Mesenchymal stem cell (in vitro differentiated cells and primary cell): ENCODE measurements at regions not wholly inside any gene's neighbourhood (a gene's known extent, or its start where the extent isn't known, plus 50 kb on each side); places are given as distances from the start of the nearest gene placed in this dataset.

Experiments
- DNase-seq: peaks from one replicate; pipeline ENCODE4 v3.0.0-alpha.2; 2013
- H2AFZ ChIP-seq: one replicate; pipeline ENCODE4 v1.6.1; 2013; ENCODE audit warnings: low read depth, mild to moderate bottlenecking, control low read depth, inconsistent platforms, low read length, moderate library complexity
- H2AK5ac ChIP-seq: 2 replicates; pipeline ENCODE4 v1.6.1; 2013; ENCODE audit warnings: low read length, moderate library complexity, mild to moderate bottlenecking, inconsistent platforms; ENCODE audit not compliant: severe bottlenecking
- H2BK120ac ChIP-seq: one replicate; pipeline ENCODE4 v1.6.1; 2013; ENCODE audit warnings: low read depth, mild to moderate bottlenecking, inconsistent platforms, low read length, moderate library complexity
- H2BK12ac ChIP-seq, 2 experiments: one replicate each; pipeline ENCODE4 v1.6.1; 2013; ENCODE audit warnings: inconsistent platforms in 2 of 2, low read length in 2 of 2, mild to moderate bottlenecking in 2 of 2, moderate library complexity in 2 of 2, control low read depth in 1 of 2
- H2BK15ac ChIP-seq: one replicate; pipeline ENCODE4 v1.6.1; 2013; ENCODE audit warnings: mild to moderate bottlenecking, low read depth, inconsistent platforms; ENCODE audit not compliant: poor library complexity, severe bottlenecking
- H2BK5ac ChIP-seq: 2 replicates; pipeline ENCODE4 v1.6.1; 2013; ENCODE audit warnings: low read depth, mild to moderate bottlenecking, low read length, control low read depth, inconsistent platforms; ENCODE audit not compliant: poor library complexity, severe bottlenecking
- H3K14ac ChIP-seq, 2 experiments: one replicate each; pipeline ENCODE4 v1.6.1; 2013; ENCODE audit warnings: inconsistent platforms in 2 of 2, low read length in 2 of 2, control low read depth in 1 of 2, mild to moderate bottlenecking in 1 of 2, moderate library complexity in 1 of 2
- H3K18ac ChIP-seq, 2 experiments: one replicate each; pipeline ENCODE4 v1.6.1; 2013; ENCODE audit warnings: inconsistent platforms in 2 of 2, low read length in 2 of 2, control low read depth in 1 of 2, low read depth in 1 of 2, mild to moderate bottlenecking in 1 of 2
- H3K23ac ChIP-seq, 2 experiments: one replicate each; pipeline ENCODE4 v1.6.1; 2013; ENCODE audit warnings: inconsistent platforms in 2 of 2, low read length in 2 of 2, mild to moderate bottlenecking in 2 of 2, moderate library complexity in 2 of 2, control low read depth in 1 of 2
- H3K27ac ChIP-seq: 2 replicates; pipeline ENCODE4 v1.5.1; 2013; ENCODE audit warnings: mild to moderate bottlenecking, moderate library complexity, low read length, control low read depth, inconsistent platforms; ENCODE audit not compliant: poor library complexity, severe bottlenecking
- H3K27me3 ChIP-seq, 2 experiments: 2 replicates each; pipeline versions ENCODE4 v1.6.1 to v1.7.0; 2013; ENCODE audit warnings: low read length in 2 of 2, mild to moderate bottlenecking in 2 of 2, moderate library complexity in 2 of 2, control low read depth in 1 of 2, inconsistent platforms in 1 of 2; ENCODE audit not compliant: control insufficient read depth in 1 of 2, insufficient read depth in 1 of 2
- H3K36me3 ChIP-seq, 2 experiments: 2 replicates each; pipeline versions ENCODE4 v1.6.1 to v1.7.0; 2013; ENCODE audit warnings: low read length in 2 of 2, control low read depth in 1 of 2, inconsistent platforms in 1 of 2, low read depth in 1 of 2, mild to moderate bottlenecking in 1 of 2; ENCODE audit not compliant: insufficient read depth in 2 of 2, control insufficient read depth in 1 of 2
- H3K4ac ChIP-seq, 2 experiments: one replicate each; pipeline ENCODE4 v1.6.1; 2013; ENCODE audit warnings: inconsistent platforms in 2 of 2, low read length in 2 of 2, mild to moderate bottlenecking in 2 of 2, moderate library complexity in 2 of 2, control low read depth in 1 of 2, low read depth in 1 of 2
- H3K4me1 ChIP-seq: 2 replicates; pipeline ENCODE4 v1.6.1; 2013; ENCODE audit warnings: low read depth, low read length, control low read depth; ENCODE audit not compliant: control insufficient read depth, insufficient read depth
- H3K4me2 ChIP-seq: 2 replicates; pipeline ENCODE4 v1.6.1; 2013; ENCODE audit warnings: low read length, mild to moderate bottlenecking, inconsistent platforms; ENCODE audit not compliant: poor library complexity, severe bottlenecking
- H3K4me3 ChIP-seq, 2 experiments: 2 replicates each; pipeline versions ENCODE4 v1.5.1 to v1.7.0; 2013; ENCODE audit warnings: low read length in 2 of 2, mild to moderate bottlenecking in 2 of 2, control low read depth in 1 of 2, low read depth in 1 of 2; ENCODE audit not compliant: insufficient read depth in 1 of 2
- H3K79me1 ChIP-seq: replicated peaks from 2 replicates; pipeline ENCODE4 v1.6.1; 2013; ENCODE audit warnings: mild to moderate bottlenecking, control low read depth, low read length, inconsistent platforms; ENCODE audit not compliant: poor library complexity, severe bottlenecking
- H3K9ac ChIP-seq: 2 replicates; pipeline ENCODE4 v1.7.0; 2013; ENCODE audit warnings: mild to moderate bottlenecking, low read length, moderate library complexity
- H3K9me3 ChIP-seq: 2 replicates; pipeline ENCODE4 v1.7.0; 2013; ENCODE audit warnings: mild to moderate bottlenecking, low read length; ENCODE audit not compliant: control insufficient read depth
- H4K8ac ChIP-seq: one replicate; pipeline ENCODE4 v1.6.1; 2013; ENCODE audit warnings: inconsistent platforms, mild to moderate bottlenecking, low read length, moderate library complexity
- H4K91ac ChIP-seq: one replicate; pipeline ENCODE4 v1.6.1; 2013; ENCODE audit warnings: mild to moderate bottlenecking, low read length, inconsistent platforms
- WGBS: methylation state at CpG from one replicate; pipeline ENCODE4 v1.1.7; 2013; ENCODE audit warnings: mixed read lengths; 5-methylcytosine and 5-hydroxymethylcytosine counted together

GRCh38 chr3:72100080-72100511 is 315.1 kb upstream of the PROK2 start:
- peak overlapping the region; percentile 80 for H3K4me2 ChIP-seq
- peaks cover 3% of the 10 kb centered on the region for H3K4me1 ChIP-seq
- no peak overlapping the region for H4K8ac ChIP-seq
- 7% methylated on average over 15 of the region's 17 CpGs for WGBS
- peak overlapping the region; percentile 21 to 32 for H2BK12ac ChIP-seq
- no peaks in the 10 kb centered on the region for H3K79me1 ChIP-seq
- peak overlapping the region; percentile 18 for H4K91ac ChIP-seq
- peak; percentile 11 for DNase-seq
- H3K9ac ChIP-seq, result peak overlapping the region; percentile 89
- peak overlapping the region; percentile 20 for H2AFZ ChIP-seq
- no peak overlapping the region for H3K4ac ChIP-seq
- peak overlapping the region; percentile 77 for H2BK15ac ChIP-seq
- no peak overlapping the region for H2BK120ac ChIP-seq
- no peaks in the 10 kb centered on the region for H3K9me3 ChIP-seq
- peaks cover 42 to 78% of the 10 kb centered on the region in 2 experiments for H3K27me3 ChIP-seq
- no peak overlapping the region for H3K27ac ChIP-seq
- no peak overlapping the region for H3K14ac ChIP-seq
- no peak overlapping the region for H2AK5ac ChIP-seq
- no peaks in the 10 kb centered on the region for H3K36me3 ChIP-seq
- H3K23ac ChIP-seq, result no peak overlapping the region
- H3K4me3 ChIP-seq, result peak overlapping the region; percentile 30 to 75
- H2BK5ac ChIP-seq, result no peak overlapping the region
- peak overlapping the region in 1 of 2 experiments; percentile 61 for H3K18ac ChIP-seq

GRCh38 chr3:72099326-72100079 is 314.6 kb upstream of the PROK2 start:
- H3K18ac ChIP-seq, result no peak overlapping the region
- H4K8ac ChIP-seq, result no peak overlapping the region
- no peak overlapping the region for H2BK120ac ChIP-seq
- H2BK12ac ChIP-seq, result no peak overlapping the region
- H3K79me1 ChIP-seq, result no peaks in the 10 kb centered on the region
- no peak overlapping the region for H2AFZ ChIP-seq
- no peak overlapping the region for H3K27ac ChIP-seq
- no peak overlapping the region for H3K4ac ChIP-seq
- no peak overlapping the region for H3K23ac ChIP-seq
- H3K4me2 ChIP-seq, result no peak overlapping the region
- no peak overlapping the region for H2BK15ac ChIP-seq
- H2AK5ac ChIP-seq, result no peak overlapping the region
- no peaks in the 10 kb centered on the region for H3K36me3 ChIP-seq
- no peak for DNase-seq
- peaks cover 42 to 74% of the 10 kb centered on the region in 2 experiments for H3K27me3 ChIP-seq
- H3K4me3 ChIP-seq, result no peak overlapping the region
- H3K14ac ChIP-seq, result no peak overlapping the region
- no peak overlapping the region for H3K9ac ChIP-seq
- H3K4me1 ChIP-seq, result peaks cover 3% of the 10 kb centered on the region
- no peak overlapping the region for H2BK5ac ChIP-seq
- WGBS, result 58% methylated on average over 13 of the region's 14 CpGs
- no peak overlapping the region for H4K91ac ChIP-seq
- no peaks in the 10 kb centered on the region for H3K9me3 ChIP-seq

GRCh38 chr3:72097053-72097452 is 312.1 kb upstream of the PROK2 start:
- Histone ChIP-seq H2AFZ (no peak overlapping the region), H3K27me3 (peaks cover 53 to 75% of the 10 kb centered on the region in 2 experiments), H3K9ac (no peak overlapping the region), H2BK5ac (no peak overlapping the region), H3K4me1 (peaks cover 3% of the 10 kb centered on the region), H2BK15ac (no peak overlapping the region), H3K79me1 (no peaks in the 10 kb centered on the region), H2BK12ac (no peak overlapping the region), H3K4me3 (no peak overlapping the region), H3K4ac (no peak overlapping the region), H3K4me2 (no peak overlapping the region), H3K27ac (no peak overlapping the region), H4K8ac (no peak overlapping the region), H2BK120ac (no peak overlapping the region), H3K36me3 (no peaks in the 10 kb centered on the region), H4K91ac (no peak overlapping the region), H3K14ac (no peak overlapping the region), H2AK5ac (no peak overlapping the region), H3K18ac (no peak overlapping the region), H3K9me3 (no peaks in the 10 kb centered on the region), H3K23ac (no peak overlapping the region)
- DNase-seq, result no peak

- Histone ChIP-seq H3K9me3 (no peaks in the 10 kb centered on the region), H2AK5ac (no peak overlapping the region), H3K27me3 (peaks cover 54 to 76% of the 10 kb centered on the region in 2 experiments), H3K23ac (no peak overlapping the region), H3K4me1 (peaks cover 3% of the 10 kb centered on the region), H4K91ac (no peak overlapping the region), H3K4me3 (no peak overlapping the region), H2AFZ (no peak overlapping the region), H2BK12ac (no peak overlapping the region), H3K27ac (no peak overlapping the region), H3K9ac (no peak overlapping the region), H3K79me1 (no peaks in the 10 kb centered on the region), H3K18ac (no peak overlapping the region), H2BK120ac (no peak overlapping the region), H3K4me2 (no peak overlapping the region), H4K8ac (no peak overlapping the region), H2BK5ac (no peak overlapping the region), H3K36me3 (no peaks in the 10 kb centered on the region), H3K4ac (no peak overlapping the region), H3K14ac (no peak overlapping the region), H2BK15ac (no peak overlapping the region)
- DNase-seq, result no peak
- WGBS, result 79% methylated on average over 4 of the region's 4 CpGs
Observed at GRCh38 chr3:72095521-72095920, 310.6 kb upstream of the PROK2 start.
